Lower leg skin (tissue), 3 donors: ENCODE measurements at regions not wholly inside any gene's neighbourhood (a gene's known extent, or its start where the extent isn't known, plus 50 kb on each side); places are given as distances from the start of the nearest gene placed in this dataset.

Experiments
- POLR2A ChIP-seq, 2 donors: fragments of 450-650 bp; IDR thresholded peaks; one replicate each; pipeline ENCODE4 v1.6.1; 2016 to 2017; ENCODE audit warnings: antibody characterized with exemption in 2 of 2, mild to moderate bottlenecking in 1 of 2, moderate library complexity in 1 of 2
- TF ChIP-seq, protein P1 (sequence below), 3 donors: fragments of 450-650 bp; IDR thresholded peaks; one replicate each; pipeline ENCODE4 v1.5.1; 2016; ENCODE audit warnings: antibody characterized with exemption in 3 of 3, mild to moderate bottlenecking in 3 of 3, moderate library complexity in 2 of 3

DNA sequence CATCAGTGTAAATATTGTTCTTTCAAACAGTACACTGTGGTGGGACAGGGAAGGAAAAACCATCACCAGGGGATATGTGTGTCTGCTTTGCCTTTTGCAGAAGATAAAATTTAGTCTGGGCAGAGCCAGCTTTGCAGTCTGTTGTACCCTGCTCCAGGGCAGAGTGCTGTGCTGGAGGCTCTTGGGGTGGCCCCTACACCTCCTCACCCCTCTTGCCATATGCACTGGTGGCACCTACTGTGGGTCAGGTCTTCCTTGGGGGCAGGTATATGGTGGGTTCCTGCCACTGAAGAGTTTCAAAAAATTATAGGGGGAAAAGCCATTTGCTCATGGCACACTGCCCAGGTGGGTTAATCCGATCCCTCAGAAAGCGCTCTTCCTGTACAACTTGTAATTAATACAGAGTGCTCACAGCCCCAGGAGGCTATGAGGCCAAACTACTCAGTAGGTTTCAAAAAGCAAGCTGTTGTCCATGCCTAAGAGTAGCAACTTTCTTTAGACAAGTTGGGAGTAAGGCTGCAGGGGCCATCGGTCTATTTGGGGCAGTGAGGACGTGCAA is 112.7 kb upstream of the BMPER start:
- no peak for TF ChIP-seq POLR2A (IDR thresholded peaks at IDR 0.05)
- TF ChIP-seq, protein P1, sequence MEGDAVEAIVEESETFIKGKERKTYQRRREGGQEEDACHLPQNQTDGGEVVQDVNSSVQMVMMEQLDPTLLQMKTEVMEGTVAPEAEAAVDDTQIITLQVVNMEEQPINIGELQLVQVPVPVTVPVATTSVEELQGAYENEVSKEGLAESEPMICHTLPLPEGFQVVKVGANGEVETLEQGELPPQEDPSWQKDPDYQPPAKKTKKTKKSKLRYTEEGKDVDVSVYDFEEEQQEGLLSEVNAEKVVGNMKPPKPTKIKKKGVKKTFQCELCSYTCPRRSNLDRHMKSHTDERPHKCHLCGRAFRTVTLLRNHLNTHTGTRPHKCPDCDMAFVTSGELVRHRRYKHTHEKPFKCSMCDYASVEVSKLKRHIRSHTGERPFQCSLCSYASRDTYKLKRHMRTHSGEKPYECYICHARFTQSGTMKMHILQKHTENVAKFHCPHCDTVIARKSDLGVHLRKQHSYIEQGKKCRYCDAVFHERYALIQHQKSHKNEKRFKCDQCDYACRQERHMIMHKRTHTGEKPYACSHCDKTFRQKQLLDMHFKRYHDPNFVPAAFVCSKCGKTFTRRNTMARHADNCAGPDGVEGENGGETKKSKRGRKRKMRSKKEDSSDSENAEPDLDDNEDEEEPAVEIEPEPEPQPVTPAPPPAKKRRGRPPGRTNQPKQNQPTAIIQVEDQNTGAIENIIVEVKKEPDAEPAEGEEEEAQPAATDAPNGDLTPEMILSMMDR (IDR thresholded peaks at IDR 0.05): no peak
